Neuronal stem cell (in vitro differentiated cells): ENCODE measurements at regions not wholly inside any gene's neighbourhood (a gene's known extent, or its start where the extent isn't known, plus 50 kb on each side); places are given as distances from the start of the nearest gene placed in this dataset.

Experiments used
- DNase-seq: peaks from one replicate; pipeline ENCODE4 v3.0.0-alpha.2; 2013; ENCODE audit warnings: low spot score
- H2AFZ ChIP-seq: one replicate; pipeline ENCODE4 v1.6.1; 2013; ENCODE audit warnings: mild to moderate bottlenecking, low read length, inconsistent platforms
- H2AK5ac ChIP-seq: 2 replicates; pipeline ENCODE4 v1.6.1; 2013; ENCODE audit warnings: low read depth, mild to moderate bottlenecking, inconsistent platforms, low read length, moderate library complexity, mixed read lengths
- H2BK120ac ChIP-seq: 2 replicates; pipeline ENCODE4 v1.6.1; 2013; ENCODE audit warnings: low read depth, mild to moderate bottlenecking, inconsistent platforms, low read length, moderate library complexity, mixed read lengths
- H2BK12ac ChIP-seq: one replicate; pipeline ENCODE4 v1.6.1; 2013; ENCODE audit warnings: low read length, inconsistent platforms
- H2BK15ac ChIP-seq: 2 replicates; pipeline ENCODE4 v1.6.1; 2013; ENCODE audit warnings: mild to moderate bottlenecking, low read length, inconsistent platforms, mixed read lengths
- H2BK5ac ChIP-seq: one replicate; pipeline ENCODE4 v1.6.1; 2013; ENCODE audit warnings: inconsistent platforms, mild to moderate bottlenecking, low read length, moderate library complexity
- H3K14ac ChIP-seq: one replicate; pipeline ENCODE4 v1.6.1; 2013; ENCODE audit warnings: low read length, inconsistent platforms
- H3K18ac ChIP-seq: 2 replicates; pipeline ENCODE4 v1.6.1; 2013; ENCODE audit warnings: low read length, inconsistent platforms
- H3K23ac ChIP-seq: 2 replicates; pipeline ENCODE4 v1.6.1; 2013; ENCODE audit warnings: low read depth, mild to moderate bottlenecking, mixed read lengths, low read length, inconsistent platforms; ENCODE audit not compliant: poor library complexity
- H3K27ac ChIP-seq: replicated peaks from 3 replicates; pipeline ENCODE4 v1.5.1; 2013; ENCODE audit warnings: low read length, inconsistent platforms
- H3K27me3 ChIP-seq, 3 experiments: 2 replicates each; pipeline ENCODE4 v1.6.1; 2013; ENCODE audit warnings: low read length in 3 of 3, mild to moderate bottlenecking in 2 of 3, inconsistent platforms in 1 of 3, low read depth in 1 of 3, mixed read lengths in 1 of 3, moderate library complexity in 1 of 3; ENCODE audit not compliant: control insufficient read depth in 3 of 3, insufficient read depth in 3 of 3
- H3K36me3 ChIP-seq, 2 donors: replicated peaks in 1 of 2; 2 replicates each; pipeline ENCODE4 v1.6.1; 2013; ENCODE audit warnings: low read length in 2 of 2; ENCODE audit not compliant: control insufficient read depth in 2 of 2, insufficient read depth in 2 of 2
- H3K4ac ChIP-seq: 2 replicates; pipeline ENCODE4 v1.6.1; 2013; ENCODE audit warnings: inconsistent platforms, mild to moderate bottlenecking, low read length, moderate library complexity
- H3K4me1 ChIP-seq, 2 donors: 1 replicate in 1 of 2; 2 replicates in 1 of 2; pipeline ENCODE4 v1.6.1; 2013; ENCODE audit warnings: low read length in 2 of 2, low read depth in 1 of 2; ENCODE audit not compliant: control insufficient read depth in 2 of 2, insufficient read depth in 1 of 2
- H3K4me2 ChIP-seq: one replicate; pipeline ENCODE4 v1.6.1; 2013; ENCODE audit warnings: mild to moderate bottlenecking, low read length, inconsistent platforms; ENCODE audit not compliant: insufficient read depth, poor library complexity, severe bottlenecking
- H3K4me3 ChIP-seq, 2 donors: 2 replicates each; pipeline ENCODE4 v1.5.1; 2013; ENCODE audit warnings: low read length in 2 of 2, mild to moderate bottlenecking in 2 of 2, inconsistent platforms in 1 of 2, moderate library complexity in 1 of 2
- H3K79me1 ChIP-seq: one replicate; pipeline ENCODE4 v1.6.1; 2013; ENCODE audit warnings: low read depth, mild to moderate bottlenecking, inconsistent platforms, low read length, moderate library complexity
- H3K9ac ChIP-seq: one replicate; pipeline ENCODE4 v1.6.1; 2013; ENCODE audit warnings: mild to moderate bottlenecking, low read depth, low read length, inconsistent platforms; ENCODE audit not compliant: poor library complexity
- H3K9me3 ChIP-seq, 2 donors: replicated peaks in 1 of 2; 2 replicates each; pipeline versions ENCODE3 to v1.6.1; 2013; ENCODE audit warnings: low read length in 2 of 2, mild to moderate bottlenecking in 2 of 2, inconsistent platforms in 1 of 2, low read depth in 1 of 2, mixed read lengths in 1 of 2, moderate library complexity in 1 of 2; ENCODE audit not compliant: control insufficient read depth in 2 of 2, insufficient read depth in 1 of 2
- H4K8ac ChIP-seq: one replicate; pipeline ENCODE4 v1.6.1; 2013; ENCODE audit warnings: low read depth, mild to moderate bottlenecking, inconsistent platforms, low read length, moderate library complexity
- H4K91ac ChIP-seq: one replicate; pipeline ENCODE4 v1.6.1; 2013; ENCODE audit warnings: low read length, low read depth, mild to moderate bottlenecking, inconsistent platforms; ENCODE audit not compliant: poor library complexity
- WGBS, 2 donors: extraction: QIAGEN DNeasy Blood & Tissue Kit; methylation state at CpG; one replicate each; pipeline ENCODE4 v1.1.7; 2013; ENCODE audit warnings: missing lambda C conversion rate in 2 of 2, mixed read lengths in 1 of 2; ENCODE audit not compliant: insufficient read length in 2 of 2, insufficient replicate concordance in 1 of 2; ENCODE audit errors: extremely low coverage in 2 of 2; 5-methylcytosine and 5-hydroxymethylcytosine counted together

DNA sequence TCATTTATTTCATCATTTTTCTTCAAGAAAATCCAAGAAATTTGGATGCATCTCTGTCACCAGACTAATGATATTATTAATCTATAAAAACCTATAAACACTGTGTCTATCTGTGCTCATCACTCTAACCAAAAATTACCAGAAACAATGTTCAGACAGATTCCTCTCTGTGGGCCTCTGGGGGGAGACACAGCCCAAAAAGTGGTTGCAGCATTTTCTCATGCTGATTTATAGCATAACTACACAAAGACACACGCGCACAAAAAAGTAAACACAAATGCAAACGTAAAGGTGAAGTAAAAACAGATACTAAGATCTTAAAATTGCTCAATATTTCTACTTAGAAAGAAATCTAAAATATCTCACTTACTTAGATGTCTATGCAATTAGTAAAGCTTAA, 976.0 kb downstream of the GBE1 start:
- Histone ChIP-seq H3K27me3 (no peaks in the 10 kb centered on the region), H3K36me3 (no peaks in the 10 kb centered on the region), H3K4me1 (no peaks in the 10 kb centered on the region), H2BK120ac (no peak overlapping the region), H2BK15ac (no peak overlapping the region), H3K4ac (no peak overlapping the region), H3K18ac (no peak overlapping the region), H3K4me3 (no peak overlapping the region), H3K23ac (no peak overlapping the region), H2AFZ (no peak overlapping the region), H3K27ac (no peak overlapping the region), H2BK12ac (no peak overlapping the region), H2BK5ac (no peak overlapping the region), H2AK5ac (no peak overlapping the region), H3K4me2 (no peak overlapping the region), H3K9me3 (no peaks in the 10 kb centered on the region), H3K79me1 (no peaks in the 10 kb centered on the region), H4K91ac (no peak overlapping the region), H3K9ac (no peak overlapping the region), H3K14ac (no peak overlapping the region), H4K8ac (no peak overlapping the region)
- no peak for DNase-seq
- WGBS, 2 donors = no CpG with 5 or more reads among the region's 3 CpGs

DNA sequence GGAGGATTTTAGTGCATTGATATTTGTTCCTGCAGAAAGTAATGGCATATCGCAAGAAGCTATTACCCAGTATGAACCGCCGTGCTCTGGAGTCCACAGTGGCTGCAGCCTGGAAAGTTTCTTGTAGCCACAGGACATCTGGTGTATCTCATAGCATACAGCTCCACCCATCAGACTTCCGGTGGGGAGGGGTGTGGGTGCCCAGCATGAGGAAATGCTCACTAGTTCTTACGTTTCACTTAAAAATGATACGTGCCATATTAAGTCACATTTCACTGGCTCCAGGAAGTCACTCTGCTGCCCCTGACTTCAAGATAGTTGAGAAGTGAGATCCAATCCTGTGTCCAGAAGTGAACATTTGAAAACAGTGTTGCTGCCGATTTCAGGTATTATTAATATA, 990.4 kb downstream of the GBE1 start:
- Histone ChIP-seq H3K9me3 (no peaks in the 10 kb centered on the region), H3K27me3 (no peaks in the 10 kb centered on the region), H2AK5ac (no peak overlapping the region), H2BK15ac (no peak overlapping the region), H2BK120ac (no peak overlapping the region), H3K36me3 (no peaks in the 10 kb centered on the region), H2BK12ac (no peak overlapping the region), H4K8ac (no peak overlapping the region), H3K79me1 (no peaks in the 10 kb centered on the region), H3K4me2 (no peak overlapping the region), H3K27ac (no peak overlapping the region), H3K4me1 (no peaks in the 10 kb centered on the region), H4K91ac (no peak overlapping the region), H3K18ac (no peak overlapping the region), H3K9ac (no peak overlapping the region), H3K4ac (no peak overlapping the region), H2AFZ (peak overlapping the region; percentile 22), H3K14ac (no peak overlapping the region), H2BK5ac (no peak overlapping the region), H3K4me3 (no peak overlapping the region), H3K23ac (no peak overlapping the region)
- no CpG with 5 or more reads among the region's 7 CpGs for WGBS, 2 donors
- no peak for DNase-seq

DNA sequence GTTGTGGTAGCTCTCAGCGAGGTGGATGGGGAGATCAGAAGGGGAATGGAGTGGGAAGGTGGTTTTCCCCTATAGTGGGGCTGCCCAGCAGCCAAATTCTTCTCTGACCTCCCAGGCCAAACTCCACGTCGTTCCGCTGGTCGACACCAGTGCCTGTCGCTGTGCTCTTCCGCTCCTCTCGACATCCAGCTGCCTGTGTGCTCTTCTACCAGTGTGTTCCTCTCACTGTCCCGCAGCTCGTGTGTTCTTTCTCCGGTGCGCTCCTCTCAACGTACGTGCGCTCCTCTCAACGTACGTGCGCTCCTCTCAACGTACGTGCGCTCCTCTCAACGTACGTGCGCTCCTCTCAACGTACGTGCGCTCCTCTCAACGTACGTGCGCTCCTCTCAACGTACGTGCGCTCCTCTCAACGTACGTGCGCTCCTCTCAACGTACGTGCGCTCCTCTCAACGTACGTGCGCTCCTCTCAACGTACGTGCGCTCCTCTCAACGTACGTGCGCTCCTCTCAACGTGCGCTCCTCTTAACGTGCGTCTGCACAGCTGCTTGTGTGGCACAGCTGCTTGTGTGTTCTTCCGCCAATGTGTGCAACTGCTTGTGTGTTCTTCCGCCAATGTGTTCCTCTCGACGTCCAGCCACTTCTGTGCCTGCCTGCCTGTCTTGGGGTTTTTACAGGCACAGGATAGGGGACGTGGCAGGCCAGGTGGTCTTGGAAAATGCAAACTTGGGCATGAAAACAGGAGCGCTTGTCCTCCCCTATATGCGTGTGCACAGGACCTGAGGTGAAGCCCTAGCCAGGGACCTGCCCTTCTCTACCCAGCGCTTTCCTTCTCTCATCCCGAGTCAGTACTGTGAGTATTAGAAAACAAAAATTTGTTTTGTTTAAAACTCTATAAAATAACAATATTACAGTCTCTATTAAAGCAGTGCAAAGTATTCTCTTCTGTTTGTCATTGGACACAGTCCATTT, 991.1 kb downstream of the GBE1 start:
- Histone ChIP-seq H3K27me3 (no peaks in the 10 kb centered on the region), H3K18ac (peak overlapping the region; percentile 64), H2BK5ac (no peak overlapping the region), H3K14ac (no peak overlapping the region), H2BK15ac (no peak overlapping the region), H2AFZ (no peak overlapping the region), H3K36me3 (no peaks in the 10 kb centered on the region), H2BK120ac (no peak overlapping the region), H4K91ac (no peak overlapping the region), H3K4me3 (no peak overlapping the region), H3K27ac (no peak overlapping the region), H3K4me1 (no peaks in the 10 kb centered on the region), H3K4me2 (no peak overlapping the region), H3K23ac (peak overlapping the region; percentile 65), H2BK12ac (no peak overlapping the region), H3K9ac (peak overlapping the region; percentile 9), H3K79me1 (no peaks in the 10 kb centered on the region), H2AK5ac (no peak overlapping the region), H3K4ac (no peak overlapping the region), H3K9me3 (no peaks in the 10 kb centered on the region), H4K8ac (no peak overlapping the region)
- no CpG with 5 or more reads among the region's 61 CpGs for WGBS, 2 donors
- DNase-seq = no peak

DNA sequence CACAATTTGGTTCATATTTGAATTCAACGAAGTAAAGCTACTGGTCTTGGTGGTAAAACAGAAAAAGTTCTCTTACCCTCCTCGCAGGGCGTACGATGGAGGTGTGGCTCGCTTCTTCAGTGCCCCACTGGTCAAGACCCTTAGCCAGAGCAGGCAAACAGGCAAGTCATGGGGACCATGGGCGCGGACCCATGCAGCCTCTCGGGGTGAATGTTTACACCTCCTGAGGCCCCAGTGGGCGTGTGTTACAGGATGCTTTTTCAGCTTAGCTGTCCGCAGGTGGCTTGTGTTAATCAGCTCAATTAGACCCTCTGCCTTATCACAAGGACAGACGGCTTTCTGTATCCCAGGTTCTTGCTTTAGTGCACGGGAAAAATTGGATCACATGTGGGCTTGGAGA, 991.8 kb downstream of the GBE1 start:
- Histone ChIP-seq H3K4me1 (no peaks in the 10 kb centered on the region), H3K14ac (no peak overlapping the region), H4K91ac (no peak overlapping the region), H3K9ac (no peak overlapping the region), H3K27ac (no peak overlapping the region), H2BK12ac (no peak overlapping the region), H3K23ac (no peak overlapping the region), H2BK5ac (no peak overlapping the region), H2AK5ac (no peak overlapping the region), H3K4me2 (no peak overlapping the region), H2BK120ac (no peak overlapping the region), H3K27me3 (no peaks in the 10 kb centered on the region), H3K4me3 (no peak overlapping the region), H3K79me1 (no peaks in the 10 kb centered on the region), H2AFZ (no peak overlapping the region), H3K36me3 (no peaks in the 10 kb centered on the region), H3K9me3 (no peaks in the 10 kb centered on the region), H3K4ac (no peak overlapping the region), H4K8ac (no peak overlapping the region), H2BK15ac (no peak overlapping the region), H3K18ac (no peak overlapping the region)
- no peak for DNase-seq
- WGBS, 2 donors = no CpG with 5 or more reads among the region's 12 CpGs
